ENCODE measurements at regions not wholly inside any gene's neighbourhood (a gene's known extent, or its start where the extent isn't known, plus 50 kb on each side); places are given as distances from the start of the nearest gene placed in this dataset.

DNA sequence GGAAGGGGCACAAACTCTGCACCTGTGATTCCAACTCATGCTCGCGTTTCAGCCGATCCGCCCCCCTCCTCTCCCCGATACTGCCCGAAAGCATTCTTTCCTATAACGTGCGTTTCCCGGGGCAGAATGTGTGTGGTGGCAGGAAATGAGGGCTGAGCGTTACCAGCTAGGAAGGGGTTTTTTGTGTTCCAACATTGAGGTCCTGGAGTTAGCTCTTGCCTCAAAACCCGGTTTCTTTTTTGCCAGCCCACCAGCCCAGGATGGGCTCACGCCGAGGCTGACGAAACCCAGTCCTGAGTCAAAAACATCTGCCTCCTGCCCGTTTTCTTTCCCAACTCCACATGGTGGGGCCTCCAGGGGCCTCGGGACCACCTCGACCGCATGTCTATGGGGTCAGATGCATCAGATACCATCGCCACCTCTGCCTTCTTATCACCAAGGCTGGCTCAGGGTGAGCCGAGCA, 113.7 kb upstream of the COPS8 start:
- Histone ChIP-seq H3K4me3 (ENCODE audit: low read depth, low read length) (no peak overlapping the region), H3K4me1 (ENCODE audit: control insufficient read depth, insufficient read depth, low read length) (peaks cover 26% of the 10 kb centered on the region), H3K9me3 (ENCODE audit: control insufficient read depth, insufficient read depth, low read depth, low read length) (no peaks in the 10 kb centered on the region), H3K27ac (ENCODE audit: low read depth, low read length) (no peak overlapping the region), H3K9ac (ENCODE audit: low read length) (no peak overlapping the region), H3K27me3 (ENCODE audit: control insufficient read depth, insufficient read depth, low read length) (no peaks in the 10 kb centered on the region), H3K36me3 (ENCODE audit: control insufficient read depth, insufficient read depth, low read length) (no peaks in the 10 kb centered on the region)

DNA sequence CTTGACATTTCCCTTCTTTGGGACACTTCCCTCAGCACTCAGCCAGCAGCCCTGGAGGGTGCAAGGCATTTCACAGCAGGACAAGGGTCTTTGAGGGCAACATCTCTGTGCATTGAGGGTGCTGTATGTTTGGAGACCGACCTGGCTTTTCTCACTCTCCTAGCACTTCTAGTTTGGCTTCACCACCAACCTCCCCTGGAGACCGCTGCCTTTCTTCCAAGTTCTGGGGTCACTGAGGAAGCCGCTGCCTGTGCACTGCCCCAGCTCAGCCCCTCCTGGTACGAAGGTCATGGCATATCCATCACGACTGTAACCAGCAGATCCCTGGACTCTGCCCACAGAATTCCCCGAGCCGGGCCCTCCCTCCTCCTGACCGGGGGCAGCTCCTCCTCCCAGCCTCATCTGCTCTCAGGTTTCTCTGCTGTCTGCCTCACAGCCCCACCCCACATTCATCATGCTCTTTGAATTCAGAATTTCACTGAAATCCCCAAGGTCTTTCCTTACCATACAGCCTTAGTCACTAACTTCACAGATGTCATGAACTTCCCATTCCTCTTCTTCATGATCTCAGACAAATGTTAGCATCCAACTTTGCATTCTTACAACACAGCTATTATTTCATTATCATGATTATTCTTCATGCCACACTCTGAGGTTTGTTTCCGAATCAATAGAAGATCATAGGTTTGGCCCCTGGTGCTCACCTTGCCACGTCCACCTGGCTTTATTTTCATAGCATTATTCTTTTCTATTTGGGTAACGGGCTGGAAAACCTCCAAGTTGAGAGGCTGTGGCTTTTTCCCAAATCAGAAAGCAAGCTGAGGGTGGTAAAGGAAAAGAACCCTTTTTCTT, 113.0 kb upstream of the COPS8 start:
- Histone ChIP-seq H3K36me3 (ENCODE audit: control insufficient read depth, insufficient read depth, low read length) (no peaks in the 10 kb centered on the region), H3K9ac (ENCODE audit: low read length) (no peak overlapping the region), H3K4me1 (ENCODE audit: control insufficient read depth, insufficient read depth, low read length) (peaks cover 26% of the 10 kb centered on the region), H3K27me3 (ENCODE audit: control insufficient read depth, insufficient read depth, low read length) (no peaks in the 10 kb centered on the region), H3K27ac (ENCODE audit: low read depth, low read length) (no peak overlapping the region), H3K9me3 (ENCODE audit: control insufficient read depth, insufficient read depth, low read depth, low read length) (no peaks in the 10 kb centered on the region), H3K4me3 (ENCODE audit: low read depth, low read length) (no peak overlapping the region)

DNA sequence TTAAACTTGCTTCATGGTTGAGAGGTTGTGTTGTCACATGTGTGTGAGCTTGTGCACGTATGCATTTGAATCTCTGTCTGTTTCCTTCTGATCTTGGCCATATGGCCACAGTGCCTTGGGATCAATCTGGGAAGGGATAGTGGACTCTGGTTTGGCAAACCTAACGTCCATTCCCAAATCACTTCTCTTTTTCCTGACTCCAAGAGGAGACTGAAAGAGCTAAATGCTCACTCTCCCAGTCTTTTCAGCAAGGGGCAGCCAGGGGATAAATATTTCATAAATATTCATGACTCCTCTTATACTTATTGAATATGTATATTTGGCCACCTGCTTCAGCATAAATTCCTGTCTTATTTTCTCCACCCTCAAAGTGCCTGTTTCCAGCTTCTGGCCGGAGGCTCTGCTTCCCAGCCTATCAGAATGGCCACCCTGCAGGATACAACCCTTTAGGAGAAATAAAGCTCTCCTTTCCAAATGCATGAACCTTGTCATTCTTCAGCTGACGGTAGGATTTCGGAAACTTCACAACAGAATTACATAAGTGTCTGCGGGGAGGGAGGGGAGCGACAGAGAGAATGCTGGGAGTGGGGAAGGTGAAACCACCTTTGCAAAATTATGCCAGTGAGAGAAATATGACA, 112.2 kb upstream of the COPS8 start:
- Histone ChIP-seq H3K27me3 (ENCODE audit: control insufficient read depth, insufficient read depth, low read length) (no peaks in the 10 kb centered on the region), H3K4me1 (ENCODE audit: control insufficient read depth, insufficient read depth, low read length) (peaks cover 26% of the 10 kb centered on the region), H3K9me3 (ENCODE audit: control insufficient read depth, insufficient read depth, low read depth, low read length) (no peaks in the 10 kb centered on the region)

DNA sequence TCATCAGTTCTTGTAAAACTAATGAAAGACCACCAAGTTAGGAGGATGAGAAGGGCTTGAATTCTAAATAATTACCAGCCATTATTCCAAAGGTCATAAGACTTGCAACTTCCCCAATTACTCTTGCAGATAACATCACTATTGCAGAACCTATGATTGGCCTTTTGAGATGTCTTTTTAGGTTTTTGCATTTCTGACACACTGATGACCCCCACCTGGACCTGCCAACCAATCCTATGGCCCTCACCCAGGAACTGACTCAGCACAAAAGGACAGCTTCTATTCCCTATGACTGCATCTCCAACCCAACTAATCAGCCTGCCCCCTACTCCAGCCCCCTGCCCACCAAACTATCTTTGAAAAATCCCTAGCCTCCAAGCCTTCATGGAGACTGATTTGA, 111.5 kb upstream of the COPS8 start:
- Histone ChIP-seq H3K36me3 (ENCODE audit: control insufficient read depth, insufficient read depth, low read length) (no peaks in the 10 kb centered on the region), H3K27me3 (ENCODE audit: control insufficient read depth, insufficient read depth, low read length) (no peaks in the 10 kb centered on the region), H3K9me3 (ENCODE audit: control insufficient read depth, insufficient read depth, low read depth, low read length) (no peaks in the 10 kb centered on the region), H3K4me1 (ENCODE audit: control insufficient read depth, insufficient read depth, low read length) (peaks cover 26% of the 10 kb centered on the region), H3K4me3 (ENCODE audit: low read depth, low read length) (no peak overlapping the region), H3K9ac (ENCODE audit: low read length) (no peak overlapping the region), H3K27ac (ENCODE audit: low read depth, low read length) (no peak overlapping the region)

More for the DNA sequence above, 112.2 kb upstream of the COPS8 start:
- Histone ChIP-seq H3K27ac (ENCODE audit: low read depth, low read length) (no peak overlapping the region), H3K9ac (ENCODE audit: low read length) (no peak overlapping the region), H3K4me3 (ENCODE audit: low read depth, low read length) (no peak overlapping the region), H3K36me3 (ENCODE audit: control insufficient read depth, insufficient read depth, low read length) (no peaks in the 10 kb centered on the region)

DNA sequence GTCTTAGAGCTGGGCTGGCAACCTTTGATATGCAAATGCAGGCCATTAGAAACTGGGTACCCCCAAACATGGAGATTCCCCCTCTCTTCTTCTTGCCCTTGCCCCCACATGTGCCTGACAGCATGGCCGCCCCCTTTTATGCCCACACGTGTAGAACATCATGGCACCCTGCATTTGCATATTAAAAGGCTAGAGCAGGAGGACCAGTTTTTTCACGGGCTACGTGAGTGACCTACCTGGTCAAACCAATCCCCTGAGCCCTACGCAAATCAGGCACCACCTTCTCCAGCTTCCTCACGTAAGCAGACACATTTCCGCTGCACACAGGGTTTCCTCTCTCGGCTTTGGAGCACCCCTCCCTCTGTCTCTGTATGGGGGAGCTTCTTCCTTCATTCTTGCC, 110.9 kb upstream of the COPS8 start:
- Histone ChIP-seq H3K9me3 (ENCODE audit: control insufficient read depth, insufficient read depth, low read depth, low read length) (no peaks in the 10 kb centered on the region), H3K9ac (ENCODE audit: low read length) (no peak overlapping the region), H3K4me1 (ENCODE audit: control insufficient read depth, insufficient read depth, low read length) (peaks cover 26% of the 10 kb centered on the region), H3K4me3 (ENCODE audit: low read depth, low read length) (no peak overlapping the region), H3K36me3 (ENCODE audit: control insufficient read depth, insufficient read depth, low read length) (no peaks in the 10 kb centered on the region), H3K27me3 (ENCODE audit: control insufficient read depth, insufficient read depth, low read length) (no peaks in the 10 kb centered on the region), H3K27ac (ENCODE audit: low read depth, low read length) (no peak overlapping the region)

DNA sequence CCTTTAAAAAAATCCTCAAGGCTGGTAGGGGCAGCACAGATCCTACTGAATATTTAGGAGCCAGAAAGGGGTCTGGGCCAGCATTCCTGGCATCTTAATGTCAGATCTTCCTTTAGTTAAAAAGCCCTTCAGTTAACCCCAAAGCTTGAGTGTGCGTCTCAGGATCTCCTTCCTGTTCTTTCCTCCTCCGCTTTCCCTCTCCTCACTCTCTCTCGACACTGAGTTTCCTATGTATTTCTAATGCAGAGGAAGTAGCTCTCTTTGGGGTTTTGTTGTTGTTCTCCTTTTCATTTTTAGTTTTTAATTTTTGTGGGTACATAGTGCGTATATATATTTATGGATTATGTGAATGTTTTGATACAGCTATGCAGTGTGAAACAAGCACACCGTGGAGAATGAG, 109.9 kb upstream of the COPS8 start:
- no peak overlapping the region for H3K9ac ChIP-seq (ENCODE audit: low read length)
- no peaks in the 10 kb centered on the region for H3K36me3 ChIP-seq (ENCODE audit: control insufficient read depth, insufficient read depth, low read length)
- no peak overlapping the region for H3K4me3 ChIP-seq (ENCODE audit: low read depth, low read length)
- H3K4me1 ChIP-seq (ENCODE audit: control insufficient read depth, insufficient read depth, low read length) = peaks cover 26% of the 10 kb centered on the region
- no peaks in the 10 kb centered on the region for H3K27me3 ChIP-seq (ENCODE audit: control insufficient read depth, insufficient read depth, low read length)
- no peaks in the 10 kb centered on the region for H3K9me3 ChIP-seq (ENCODE audit: control insufficient read depth, insufficient read depth, low read depth, low read length)
- H3K27ac ChIP-seq (ENCODE audit: low read depth, low read length) = no peak overlapping the region

DNA sequence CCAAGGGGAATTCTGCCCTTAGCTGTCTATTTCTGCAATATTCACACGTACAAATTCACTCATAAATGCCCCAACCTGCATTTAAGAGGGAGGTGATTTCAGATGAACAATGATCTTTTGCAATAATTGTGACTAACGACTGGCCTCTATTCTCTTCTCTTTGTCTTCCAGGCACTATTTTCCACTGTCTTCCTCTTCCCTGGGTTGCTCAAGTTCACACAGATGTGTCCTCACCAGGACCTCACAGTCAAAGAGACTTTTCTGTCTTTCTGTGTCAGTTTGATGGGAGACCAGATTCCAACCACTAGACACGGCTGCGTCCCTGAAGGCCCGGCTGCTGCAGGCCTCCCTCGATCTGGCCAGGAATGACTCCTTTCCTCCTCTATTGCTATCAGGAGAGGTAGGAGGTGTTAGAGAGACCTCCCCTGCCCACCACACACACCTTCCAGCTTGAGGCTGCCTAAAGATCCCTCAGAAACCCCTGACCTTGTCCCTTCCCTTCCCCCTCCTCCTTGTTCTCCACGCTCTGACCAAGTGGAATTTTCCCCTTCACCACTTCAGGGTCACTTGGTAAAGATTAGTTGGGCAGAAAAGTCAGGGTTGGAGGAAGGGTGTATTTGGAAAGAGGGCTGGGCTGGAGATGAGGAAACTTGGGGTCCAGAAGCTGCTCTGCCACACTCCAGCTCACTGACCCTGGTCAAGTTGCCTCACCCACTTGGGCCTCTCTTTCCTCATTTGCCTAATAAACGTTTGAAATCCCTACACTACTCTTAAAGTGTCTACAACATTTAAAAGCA, 109.2 kb upstream of the COPS8 start:
- Histone ChIP-seq H3K4me3 (ENCODE audit: low read depth, low read length) (no peak overlapping the region), H3K27ac (ENCODE audit: low read depth, low read length) (no peak overlapping the region), H3K9me3 (ENCODE audit: control insufficient read depth, insufficient read depth, low read depth, low read length) (no peaks in the 10 kb centered on the region), H3K4me1 (ENCODE audit: control insufficient read depth, insufficient read depth, low read length) (peaks cover 24% of the 10 kb centered on the region), H3K36me3 (ENCODE audit: control insufficient read depth, insufficient read depth, low read length) (no peaks in the 10 kb centered on the region), H3K27me3 (ENCODE audit: control insufficient read depth, insufficient read depth, low read length) (no peaks in the 10 kb centered on the region), H3K9ac (ENCODE audit: low read length) (no peak overlapping the region)

DNA sequence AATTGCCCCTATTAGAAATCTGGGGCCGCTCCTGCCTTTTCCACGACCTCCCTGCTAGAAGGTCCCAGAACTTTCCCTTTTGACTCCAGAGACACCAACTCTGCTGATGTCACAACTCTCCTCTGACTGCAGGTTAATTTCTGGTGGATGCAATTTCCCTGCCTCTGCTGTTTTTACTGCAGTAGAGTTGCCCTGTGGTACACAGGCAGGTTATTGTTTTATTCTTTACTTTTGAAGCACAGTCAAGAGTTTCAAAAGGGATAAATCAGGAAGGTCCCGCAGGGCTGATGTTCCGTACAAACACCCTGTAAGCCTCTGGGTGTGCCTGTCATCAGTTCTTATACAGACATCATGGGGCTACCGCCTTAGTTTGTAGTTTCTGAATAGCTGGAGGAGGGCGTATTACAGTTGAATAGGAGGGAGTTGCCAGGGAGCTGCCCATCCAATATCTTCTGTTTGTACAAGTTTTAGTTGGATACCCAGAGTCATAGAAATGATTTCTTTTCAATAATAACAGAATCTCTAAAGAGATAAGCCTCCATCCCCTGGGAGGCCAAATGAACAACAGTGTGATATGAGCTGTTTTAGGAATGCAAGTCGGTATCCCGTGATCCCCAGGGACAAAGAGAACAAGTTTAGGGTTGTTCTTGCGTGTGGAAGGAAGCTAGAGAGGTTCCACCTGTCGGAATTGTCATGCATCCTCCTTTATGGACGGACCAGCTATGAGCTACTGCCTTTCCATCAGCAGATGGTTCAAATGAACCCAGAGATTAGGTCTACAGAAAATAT, 108.4 kb upstream of the COPS8 start:
- Histone ChIP-seq H3K9me3 (ENCODE audit: control insufficient read depth, insufficient read depth, low read depth, low read length) (no peaks in the 10 kb centered on the region), H3K4me3 (ENCODE audit: low read depth, low read length) (no peak overlapping the region), H3K4me1 (ENCODE audit: control insufficient read depth, insufficient read depth, low read length) (peaks cover 16% of the 10 kb centered on the region), H3K9ac (ENCODE audit: low read length) (no peak overlapping the region), H3K27ac (ENCODE audit: low read depth, low read length) (no peak overlapping the region), H3K27me3 (ENCODE audit: control insufficient read depth, insufficient read depth, low read length) (no peaks in the 10 kb centered on the region), H3K36me3 (ENCODE audit: control insufficient read depth, insufficient read depth, low read length) (no peaks in the 10 kb centered on the region)

DNA sequence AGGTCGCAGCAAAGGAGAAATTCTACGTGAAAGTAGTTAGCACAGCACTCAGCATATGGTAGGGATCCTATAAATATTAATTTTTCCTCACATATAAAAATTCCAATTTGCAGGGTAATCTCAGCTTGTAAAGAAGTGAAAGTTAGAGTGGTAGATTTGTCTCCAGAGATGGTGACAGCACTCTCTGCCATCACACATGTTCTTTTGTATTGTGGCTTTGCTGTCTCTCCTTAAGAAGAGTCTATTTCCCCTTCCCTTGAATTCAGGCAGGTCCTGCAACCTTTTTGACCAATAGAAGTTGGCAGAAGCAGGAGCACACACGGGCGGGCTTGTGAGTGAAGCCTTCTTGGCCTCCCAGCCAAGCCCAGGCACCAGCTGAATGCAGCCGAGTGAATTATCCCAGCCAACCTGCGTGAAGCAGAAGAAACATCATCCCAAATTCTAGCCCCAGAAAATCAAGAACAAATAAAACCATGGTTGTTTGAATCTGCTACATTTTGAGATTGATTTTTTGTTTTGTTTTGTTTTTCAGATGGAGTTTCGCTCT, 107.8 kb upstream of the COPS8 start:
- Histone ChIP-seq H3K36me3 (ENCODE audit: control insufficient read depth, insufficient read depth, low read length) (no peaks in the 10 kb centered on the region), H3K4me3 (ENCODE audit: low read depth, low read length) (no peak overlapping the region), H3K9me3 (ENCODE audit: control insufficient read depth, insufficient read depth, low read depth, low read length) (peaks cover 5% of the 10 kb centered on the region), H3K4me1 (ENCODE audit: control insufficient read depth, insufficient read depth, low read length) (peaks cover 9% of the 10 kb centered on the region), H3K9ac (ENCODE audit: low read length) (no peak overlapping the region), H3K27me3 (ENCODE audit: control insufficient read depth, insufficient read depth, low read length) (no peaks in the 10 kb centered on the region), H3K27ac (ENCODE audit: low read depth, low read length) (no peak overlapping the region)

DNA sequence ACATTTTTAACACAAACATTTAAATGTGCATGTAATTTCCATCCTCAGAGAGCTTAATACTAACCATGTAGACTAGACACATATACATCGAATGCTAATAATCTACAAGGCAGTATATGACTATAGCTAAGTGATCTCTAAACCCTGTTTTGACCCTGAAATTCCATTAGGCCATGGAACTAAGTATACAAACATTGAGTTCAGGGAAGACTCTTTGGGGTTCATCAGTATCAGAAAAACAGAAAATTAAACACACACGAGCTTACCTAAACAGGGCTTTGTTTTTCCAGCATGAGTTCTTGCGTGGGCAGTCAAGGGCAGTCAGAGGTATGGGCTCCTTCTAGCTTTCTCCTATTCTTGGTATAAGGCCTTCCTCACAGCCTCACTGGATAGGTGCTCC, 106.0 kb upstream of the COPS8 start:
- H3K27me3 ChIP-seq (ENCODE audit: control insufficient read depth, insufficient read depth, low read length) = no peaks in the 10 kb centered on the region
- peaks cover 16% of the 10 kb centered on the region for H3K9me3 ChIP-seq (ENCODE audit: control insufficient read depth, insufficient read depth, low read depth, low read length)
- H3K36me3 ChIP-seq (ENCODE audit: control insufficient read depth, insufficient read depth, low read length) = no peaks in the 10 kb centered on the region
- no peak overlapping the region for H3K4me3 ChIP-seq (ENCODE audit: low read depth, low read length)
- H3K9ac ChIP-seq (ENCODE audit: low read length) = no peak overlapping the region
- no peak overlapping the region for H3K27ac ChIP-seq (ENCODE audit: low read depth, low read length)
- peaks cover 3% of the 10 kb centered on the region; the same call in 1 of the 2 replicates for H3K4me1 ChIP-seq (ENCODE audit: control insufficient read depth, insufficient read depth, low read length)
